Muscle of arm (tissue), 1 donor: ENCODE measurements at regions not wholly inside any gene's neighbourhood (a gene's known extent, or its start where the extent isn't known, plus 50 kb on each side); places are given as distances from the start of the nearest gene placed in this dataset.
"Not testable (repeated sequence)": the region's sequence is repeated elsewhere in the genome, so short reads cannot be mapped to it uniquely, and the experiment has no call there.

Experiments used
- DNase-seq: peaks from one replicate; pipeline ENCODE4 v3.0.0-alpha.2; 2013

GRCh38 chr10:120110196-120110595, 217.7 kb downstream of the SEC23IP start:
- DNase-seq: no peak

- DNase-seq: no peak
Observed at GRCh38 chr10:120111628-120112027, 219.1 kb downstream of the SEC23IP start.

GRCh38 chr10:120112809-120113208, 220.3 kb downstream of the SEC23IP start:
- no peak for DNase-seq

- no peak for DNase-seq
Observed at GRCh38 chr10:120115959-120116358, 223.4 kb downstream of the SEC23IP start.

GRCh38 chr10:120121768-120122167, 229.2 kb downstream of the SEC23IP start:
- no peak for DNase-seq

- peak; percentile 46 for DNase-seq
Observed at GRCh38 chr10:120131183-120131582, 238.7 kb downstream of the SEC23IP start.

GRCh38 chr10:120132811-120133210, 240.3 kb downstream of the SEC23IP start:
- DNase-seq: no peak

GRCh38 chr10:120138689-120139088, 246.2 kb downstream of the SEC23IP start:
- DNase-seq: no peak

GRCh38 chr10:120145107-120145506, 252.6 kb downstream of the SEC23IP start:
- no peak for DNase-seq

GRCh38 chr10:120156614-120157274, 264.2 kb downstream of the SEC23IP start:
- no peak for DNase-seq

- DNase-seq: no peak
Observed at GRCh38 chr10:120161111-120161510, 268.6 kb downstream of the SEC23IP start.

GRCh38 chr10:120162471-120162870, 269.9 kb downstream of the SEC23IP start:
- DNase-seq: no peak

GRCh38 chr10:120172356-120172755, 279.8 kb downstream of the SEC23IP start:
- no peak for DNase-seq

- DNase-seq: peak; percentile 38
Observed at GRCh38 chr10:120174491-120174890, 282.0 kb downstream of the SEC23IP start.

- DNase-seq: no peak
Observed at GRCh38 chr10:120177330-120177729, 279.7 kb upstream of the PLPP4 start.

GRCh38 chr10:120180160-120180559, 276.9 kb upstream of the PLPP4 start:
- DNase-seq: no peak

GRCh38 chr10:120181154-120181553, 275.9 kb upstream of the PLPP4 start:
- no peak for DNase-seq

GRCh38 chr10:120182431-120182830, 274.6 kb upstream of the PLPP4 start:
- no peak for DNase-seq

- no peak for DNase-seq
Observed at GRCh38 chr10:120183546-120183945, 273.5 kb upstream of the PLPP4 start.

GRCh38 chr10:120184547-120185337, 272.3 kb upstream of the PLPP4 start:
- no peak for DNase-seq

GRCh38 chr10:120186506-120186905, 270.5 kb upstream of the PLPP4 start:
- DNase-seq: no peak

GRCh38 chr10:120187168-120187567, 269.9 kb upstream of the PLPP4 start:
- DNase-seq: not testable (repeated sequence)

GRCh38 chr10:120188950-120189349, 268.1 kb upstream of the PLPP4 start:
- no peak for DNase-seq
